Smooth muscle cell (in vitro differentiated cells): ENCODE measurements at regions not wholly inside any gene's neighbourhood (a gene's known extent, or its start where the extent isn't known, plus 50 kb on each side); places are given as distances from the start of the nearest gene placed in this dataset.

Source experiments
- DNase-seq: peaks from one replicate; lab custom pipeline; 2025; ENCODE audit not compliant: unreplicated experiment; lab: John Stamatoyannopoulos, UW
- H2AFZ ChIP-seq: fragments of 200-600 bp; sonication (generic); 2 replicates; pipeline ENCODE4 v1.6.0; 2016; ENCODE audit warnings: antibody characterized with exemption, low read depth, mild to moderate bottlenecking
- H3F3A ChIP-seq: fragments of 200-600 bp; sonication (generic); 2 replicates; pipeline ENCODE4 v1.6.0; 2017; ENCODE audit warnings: antibody characterized with exemption, low read depth
- H3K27ac ChIP-seq: fragments of 200-600 bp; sonication (generic); 2 replicates; pipeline ENCODE4 v1.5.1; 2016; ENCODE audit warnings: low read depth, mild to moderate bottlenecking
- H3K27me3 ChIP-seq: fragments of 200-600 bp; sonication (generic); 2 replicates; pipeline ENCODE4 v1.6.1; 2016; ENCODE audit warnings: low read depth, mild to moderate bottlenecking
- H3K36me3 ChIP-seq: fragments of 200-600 bp; sonication (generic); 2 replicates; pipeline ENCODE4 v1.5.1; 2016; ENCODE audit warnings: low read depth
- H3K4me1 ChIP-seq: fragments of 200-600 bp; sonication (generic); 2 replicates; pipeline ENCODE4 v1.5.1; 2016; ENCODE audit warnings: low read depth
- H3K4me2 ChIP-seq: fragments of 200-600 bp; sonication (generic); 2 replicates; pipeline ENCODE4 v1.6.0; 2016; ENCODE audit warnings: mild to moderate bottlenecking
- H3K4me3 ChIP-seq: fragments of 200-600 bp; sonication (generic); 2 replicates; pipeline ENCODE4 v1.5.1; 2016; ENCODE audit warnings: mild to moderate bottlenecking
- H3K79me2 ChIP-seq: fragments of 200-600 bp; sonication (generic); 2 replicates; pipeline ENCODE4 v1.6.0; 2016; ENCODE audit warnings: low read depth, mild to moderate bottlenecking
- H3K9ac ChIP-seq: fragments of 200-600 bp; sonication (generic); 2 replicates; pipeline ENCODE4 v1.6.0; 2016; ENCODE audit warnings: low read depth
- H3K9me3 ChIP-seq: fragments of 200-600 bp; sonication (generic); replicated peaks from 2 replicates; pipeline ENCODE4 v1.5.1; 2016; ENCODE audit warnings: low read depth
- H4K20me1 ChIP-seq: fragments of 200-600 bp; sonication (generic); 2 replicates; pipeline ENCODE4 v1.6.0; 2016; ENCODE audit warnings: low read depth
- CTCF ChIP-seq: fragments of 200-600 bp; sonication (generic); IDR thresholded peaks from 2 replicates; pipeline ENCODE4 v1.5.1; 2017; ENCODE audit warnings: borderline replicate concordance, mild to moderate bottlenecking, antibody characterized with exemption; ENCODE audit not compliant: insufficient read depth, poor library complexity, severe bottlenecking
- WGBS: methylation state at CpG from one replicate; pipeline ENCODE4 v1.1.7; 2016; ENCODE audit warnings: low lambda C conversion rate; 5-methylcytosine and 5-hydroxymethylcytosine counted together

- no peaks in the 10 kb centered on the region for H3K27me3 ChIP-seq
- H3K36me3 ChIP-seq = no peaks in the 10 kb centered on the region
- no peaks in the 10 kb centered on the region for H3K79me2 ChIP-seq
- no peaks in the 10 kb centered on the region for H3K9me3 ChIP-seq
- H3K27ac ChIP-seq = no peak overlapping the region
- no peaks in the 10 kb centered on the region for H4K20me1 ChIP-seq
- no peak overlapping the region for H3K4me3 ChIP-seq
- TF ChIP-seq CTCF = no peak
- H3F3A ChIP-seq = no peaks in the 10 kb centered on the region
- no peak for DNase-seq
- no peak overlapping the region for H2AFZ ChIP-seq
- no peak overlapping the region for H3K9ac ChIP-seq
- no peaks in the 10 kb centered on the region for H3K4me1 ChIP-seq
- no peak overlapping the region for H3K4me2 ChIP-seq
- 59% methylated on average over 8 of the region's 8 CpGs for whole genome bisulfite sequencing
Observed at GRCh38 chrX:116667346-116668134, 204.8 kb upstream of the CT83 start.

GRCh38 chrX:116657071-116657470, 194.3 kb upstream of the CT83 start:
- DNase-seq = no peak
- H3K9me3 ChIP-seq = peaks cover 2% of the 10 kb centered on the region
- no peak for TF ChIP-seq CTCF
- no peaks in the 10 kb centered on the region for H3K79me2 ChIP-seq
- no peaks in the 10 kb centered on the region for H3K27me3 ChIP-seq
- no peaks in the 10 kb centered on the region for H3K4me1 ChIP-seq
- no peaks in the 10 kb centered on the region for H3F3A ChIP-seq
- no peak overlapping the region for H3K27ac ChIP-seq
- H3K4me3 ChIP-seq = no peak overlapping the region
- no peak overlapping the region for H3K9ac ChIP-seq
- no peaks in the 10 kb centered on the region for H3K36me3 ChIP-seq
- H3K4me2 ChIP-seq = no peak overlapping the region
- no peaks in the 10 kb centered on the region for H4K20me1 ChIP-seq
- no peak overlapping the region for H2AFZ ChIP-seq

DNA sequence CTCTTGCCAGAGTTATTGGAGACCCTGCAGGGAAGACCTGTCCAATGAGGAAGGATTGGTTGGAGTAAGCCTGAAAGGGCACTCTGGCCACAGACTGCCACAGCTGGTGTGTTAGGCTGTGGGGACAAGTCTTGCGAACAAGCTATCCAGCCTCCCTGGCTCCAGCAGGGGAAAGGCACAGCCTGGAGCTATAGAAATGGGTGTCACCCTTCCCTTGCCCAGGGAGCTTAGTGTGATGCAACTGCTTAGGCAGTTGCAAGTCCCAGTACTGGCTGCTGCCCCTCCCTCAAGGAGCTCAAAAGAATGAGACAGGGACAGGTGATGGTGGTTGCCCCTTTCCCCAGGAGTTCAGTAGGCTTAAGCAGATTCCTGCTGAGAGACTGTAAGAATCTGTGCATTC, 165.7 kb upstream of the CT83 start:
- no peaks in the 10 kb centered on the region for H3K79me2 ChIP-seq
- H3K4me3 ChIP-seq = no peak overlapping the region
- TF ChIP-seq CTCF = no peak
- H3K9ac ChIP-seq = no peak overlapping the region
- 83% methylated on average over 1 of the region's 1 CpG for WGBS
- H3K4me1 ChIP-seq = no peaks in the 10 kb centered on the region
- DNase-seq = no peak
- H4K20me1 ChIP-seq = no peaks in the 10 kb centered on the region
- H3K27ac ChIP-seq = no peak overlapping the region
- H3K36me3 ChIP-seq = no peaks in the 10 kb centered on the region
- H3F3A ChIP-seq = no peaks in the 10 kb centered on the region
- H2AFZ ChIP-seq = no peak overlapping the region
- no peak overlapping the region for H3K4me2 ChIP-seq
- H3K9me3 ChIP-seq = no peaks in the 10 kb centered on the region
- no peaks in the 10 kb centered on the region for H3K27me3 ChIP-seq

DNA sequence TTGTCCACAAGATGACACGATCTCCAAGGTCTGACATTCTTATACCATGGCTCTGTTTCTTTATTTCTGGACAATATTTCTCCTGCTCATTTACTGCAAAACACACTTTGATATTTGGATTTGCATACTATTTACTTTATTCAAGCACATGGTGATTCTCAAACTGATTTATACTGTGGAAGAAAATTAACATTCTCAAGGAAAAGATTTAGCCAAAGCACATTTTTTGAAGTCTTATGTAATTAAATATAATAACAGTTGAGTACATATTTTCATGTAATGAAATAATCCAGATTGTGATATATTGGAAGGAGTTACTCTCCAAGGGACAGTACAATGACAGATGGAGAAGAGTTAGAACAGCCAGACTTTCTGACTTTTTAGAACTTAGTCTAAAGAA, 155.8 kb upstream of the CT83 start:
- Histone ChIP-seq H3K4me3 (no peak overlapping the region), H2AFZ (no peak overlapping the region), H3K4me1 (no peaks in the 10 kb centered on the region), H3F3A (no peaks in the 10 kb centered on the region), H3K4me2 (no peak overlapping the region), H3K9me3 (no peaks in the 10 kb centered on the region), H3K27ac (no peak overlapping the region), H3K9ac (no peak overlapping the region), H3K79me2 (no peaks in the 10 kb centered on the region), H4K20me1 (no peaks in the 10 kb centered on the region), H3K27me3 (no peaks in the 10 kb centered on the region), H3K36me3 (no peaks in the 10 kb centered on the region)
- TF ChIP-seq CTCF = no peak
- DNase-seq = no peak
- WGBS = 58% methylated on average over 1 of the region's 1 CpG
